PFSK-1 (cell line): ENCODE measurements at regions not wholly inside any gene's neighbourhood (a gene's known extent, or its start where the extent isn't known, plus 50 kb on each side); places are given as distances from the start of the nearest gene placed in this dataset.

ENCODE experiments used
- POLR2AphosphoS5 ChIP-seq: IDR thresholded peaks from 2 replicates; pipeline ENCODE4 v1.6.1; 2012; ENCODE audit warnings: low read depth, mild to moderate bottlenecking, control low read depth, low read length, moderate library complexity
- REST ChIP-seq, 2 experiments: IDR thresholded peaks; 2 replicates each; pipeline versions ENCODE4 v1.6.1 to v1.8.0; 2011 to 2012; ENCODE audit warnings: low read depth in 2 of 2, low read length in 2 of 2, control low read depth in 1 of 2, inconsistent platforms in 1 of 2, mild to moderate bottlenecking in 1 of 2, moderate library complexity in 1 of 2; ENCODE audit not compliant: insufficient read depth in 1 of 2
- SIN3A ChIP-seq: IDR thresholded peaks from 2 replicates; pipeline ENCODE4 v1.6.1; 2012; ENCODE audit warnings: mild to moderate bottlenecking, low read length, moderate library complexity, borderline replicate concordance; ENCODE audit not compliant: insufficient read depth
- TAF1 ChIP-seq: IDR thresholded peaks from 2 replicates; pipeline ENCODE4 v1.6.1; 2012; ENCODE audit warnings: low read length, control low read depth, borderline replicate concordance; ENCODE audit not compliant: insufficient read depth

GRCh38 chr4:97215409-97215941 is 927.8 kb downstream of the STPG2 start:
- TF ChIP-seq POLR2AphosphoS5 (no peak), SIN3A (no peak), REST (IDR thresholded peaks at IDR 0.05; ENCODE audit: insufficient read depth in 1 of 2, low read depth in 2 of 2, low read length in 2 of 2) (no peak), TAF1 (no peak)
